Endodermal cell (in vitro differentiated cells): ENCODE measurements at regions not wholly inside any gene's neighbourhood (a gene's known extent, or its start where the extent isn't known, plus 50 kb on each side); places are given as distances from the start of the nearest gene placed in this dataset.

ENCODE experiments used
- DNase-seq: peaks from one replicate; pipeline ENCODE4 v3.0.0-alpha.2; 2017
- H3K27ac ChIP-seq: 2 replicates; pipeline ENCODE4 v1.5.1; 2013; ENCODE audit warnings: mild to moderate bottlenecking, low read depth, low read length, moderate library complexity
- H3K27me3 ChIP-seq: 2 replicates; pipeline ENCODE4 v1.6.1; 2013; ENCODE audit warnings: mild to moderate bottlenecking, low read length, moderate library complexity; ENCODE audit not compliant: insufficient read depth, control insufficient read depth, poor library complexity, severe bottlenecking
- H3K36me3 ChIP-seq: 2 replicates; pipeline ENCODE4 v1.7.0; 2013; ENCODE audit warnings: mild to moderate bottlenecking, low read length, moderate library complexity; ENCODE audit not compliant: control insufficient read depth, insufficient read depth
- H3K4me1 ChIP-seq: one replicate; pipeline ENCODE4 v1.7.0; 2013; ENCODE audit warnings: low read length; ENCODE audit not compliant: control insufficient read depth, insufficient read depth
- H3K4me3 ChIP-seq: 2 replicates; pipeline ENCODE4 v1.5.1; 2013; ENCODE audit warnings: mild to moderate bottlenecking, low read length, moderate library complexity
- H3K9ac ChIP-seq: 2 replicates; pipeline ENCODE4 v1.6.1; 2013; ENCODE audit warnings: mild to moderate bottlenecking, low read length, moderate library complexity; ENCODE audit not compliant: poor library complexity, severe bottlenecking; ENCODE audit errors: extremely low read depth
- H3K9me3 ChIP-seq: 2 replicates; pipeline ENCODE4 v1.6.1; 2013; ENCODE audit warnings: mild to moderate bottlenecking, low read length, moderate library complexity; ENCODE audit not compliant: control insufficient read depth
- H3K27ac Mint-ChIP-seq: 2 replicates; pipeline ENCODE4 v1.8.0; 2020; ENCODE audit warnings: mixed read lengths
- H3K27me3 Mint-ChIP-seq: 2 replicates; pipeline ENCODE4 v1.8.0; 2021; ENCODE audit warnings: mild to moderate bottlenecking, mixed read lengths; ENCODE audit not compliant: insufficient read depth
- H3K36me3 Mint-ChIP-seq: 2 replicates; pipeline ENCODE4 v1.8.0; 2020; ENCODE audit warnings: low read depth, mixed read lengths
- H3K4me1 Mint-ChIP-seq: 2 replicates; pipeline ENCODE4 v1.8.0; 2020; ENCODE audit warnings: mixed read lengths
- H3K4me3 Mint-ChIP-seq: 2 replicates; pipeline ENCODE4 v1.8.0; 2020; ENCODE audit warnings: mild to moderate bottlenecking, moderate library complexity, mixed read lengths
- H3K9me3 Mint-ChIP-seq: 2 replicates; pipeline ENCODE4 v1.8.0; 2020; ENCODE audit warnings: mild to moderate bottlenecking, mixed read lengths
- CTCF ChIP-seq: fragments of 200-600 bp; sonication (generic); conservative IDR thresholded peaks from 2 replicates; pipeline ENCODE4 v1.5.0; 2021; ENCODE audit warnings: antibody characterized with exemption, mild to moderate bottlenecking
- WGBS, 2 experiments: methylation state at CpG; one replicate each; pipeline versions ENCODE4 v1.1.5 to v1.1.7; 2013; ENCODE audit warnings: missing lambda C conversion rate in 2 of 2, mixed read lengths in 1 of 2; ENCODE audit not compliant: insufficient coverage in 1 of 2, insufficient read length in 1 of 2; 5-methylcytosine and 5-hydroxymethylcytosine counted together

DNA sequence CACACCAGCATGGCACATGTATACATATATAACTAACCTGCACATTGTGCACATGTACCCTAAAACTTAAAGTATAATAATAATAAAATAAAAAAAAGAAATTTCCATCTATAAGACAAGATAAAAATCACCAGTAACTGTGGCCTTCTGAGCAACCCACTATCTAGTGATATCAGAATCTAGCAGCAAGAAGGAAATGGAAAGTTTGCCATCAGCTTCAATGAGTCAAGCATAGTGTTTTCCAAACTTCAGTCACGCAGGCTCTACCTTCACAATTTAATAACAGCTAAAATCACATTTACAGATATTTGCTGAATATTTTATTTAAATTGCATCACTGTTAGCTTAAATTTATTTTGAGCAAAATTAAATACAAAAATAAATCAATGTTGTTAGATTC lies 345.3 kb upstream of the CD180 start:
- Mint-ChIP-seq H3K4me3 (no peak overlapping the region), H3K4me1 (no peaks in the 10 kb centered on the region), H3K9me3 (no peaks in the 10 kb centered on the region), H3K36me3 (no peaks in the 10 kb centered on the region), H3K27ac (no peak overlapping the region), H3K27me3 (no peaks in the 10 kb centered on the region)
- no peaks in the 10 kb centered on the region for H3K4me1 ChIP-seq
- no peak for DNase-seq
- no peak overlapping the region for H3K9ac ChIP-seq
- no peak overlapping the region for H3K4me3 ChIP-seq
- 100% methylated on average over 1 of the region's 1 CpG; no CpG with 5 or more reads in 1 of the 2 experiments for WGBS, 2 experiments
- no peak overlapping the region for H3K27ac ChIP-seq
- no peaks in the 10 kb centered on the region for H3K27me3 ChIP-seq
- H3K36me3 ChIP-seq: no peaks in the 10 kb centered on the region
- H3K9me3 ChIP-seq: no peaks in the 10 kb centered on the region
- TF ChIP-seq CTCF: no peak

- no peak overlapping the region for H3K9ac ChIP-seq
- WGBS, 2 experiments: 76 to 100% methylated on average over 1 to 2 of the region's 2 CpGs
- no peak for TF ChIP-seq CTCF
- no peak for DNase-seq
- no peaks in the 10 kb centered on the region for H3K36me3 ChIP-seq
- Mint-ChIP-seq H3K27me3 (no peaks in the 10 kb centered on the region), H3K9me3 (no peaks in the 10 kb centered on the region), H3K4me1 (peaks cover 2% of the 10 kb centered on the region), H3K36me3 (no peaks in the 10 kb centered on the region), H3K4me3 (no peak overlapping the region), H3K27ac (no peak overlapping the region)
- no peaks in the 10 kb centered on the region for H3K9me3 ChIP-seq
- no peak overlapping the region for H3K27ac ChIP-seq
- no peak overlapping the region for H3K4me3 ChIP-seq
- H3K27me3 ChIP-seq: no peaks in the 10 kb centered on the region
- no peaks in the 10 kb centered on the region for H3K4me1 ChIP-seq
These were observed 342.4 kb upstream of the CD180 start for GRCh38 chr5:67538855-67539506.

- Histone ChIP-seq H3K4me1 (no peaks in the 10 kb centered on the region), H3K9ac (no peak overlapping the region), H3K9me3 (no peaks in the 10 kb centered on the region), H3K36me3 (no peaks in the 10 kb centered on the region), H3K27ac (no peak overlapping the region), H3K4me3 (no peak overlapping the region), H3K27me3 (no peaks in the 10 kb centered on the region)
- Mint-ChIP-seq H3K27ac (no peak overlapping the region), H3K4me3 (no peak overlapping the region), H3K9me3 (no peaks in the 10 kb centered on the region), H3K36me3 (no peaks in the 10 kb centered on the region), H3K4me1 (peaks cover 2% of the 10 kb centered on the region), H3K27me3 (no peaks in the 10 kb centered on the region)
- no peak for TF ChIP-seq CTCF
- WGBS, 2 experiments: 93 to 100% methylated on average over 2 to 5 of the region's 5 CpGs
- no peak for DNase-seq
These were observed 341.0 kb upstream of the CD180 start for GRCh38 chr5:67537439-67538148.
